HG02885 (cell line): ENCODE measurements at regions not wholly inside any gene's neighbourhood (a gene's known extent, or its start where the extent isn't known, plus 50 kb on each side); places are given as distances from the start of the nearest gene placed in this dataset.
A peak's percentile ranks its signal among the peaks of the same experiment; 100 is the strongest.
"Not testable (repeated sequence)": the region's sequence is repeated elsewhere in the genome, so short reads cannot be mapped to it uniquely, and the experiment has no call there.

Experiments
- ATAC-seq: cut with Tn5 transposase; IDR thresholded peaks from one replicate; pipeline ENCODE4 v1.9.1; 2021; ENCODE audit warnings: mild to moderate bottlenecking; ENCODE audit not compliant: unreplicated experiment, poor library complexity

GRCh38 chr10:63077800-63078199 is 55.3 kb upstream of the NRBF2 start:
- ATAC-seq = no peak

GRCh38 chr10:63072951-63073350 is 60.2 kb upstream of the NRBF2 start:
- no peak for ATAC-seq

GRCh38 chr10:63071145-63071544 is 62.0 kb upstream of the NRBF2 start:
- ATAC-seq = no peak

GRCh38 chr10:63069318-63069717 is 63.8 kb upstream of the NRBF2 start:
- no peak for ATAC-seq

GRCh38 chr10:63068246-63068645 is 64.9 kb upstream of the NRBF2 start:
- peak; percentile 88 for ATAC-seq

- ATAC-seq = no peak
Observed at GRCh38 chr10:63066606-63067005, 66.5 kb upstream of the NRBF2 start.

GRCh38 chr10:63064706-63065105 is 68.4 kb upstream of the NRBF2 start:
- ATAC-seq = no peak

- ATAC-seq = no peak
Observed at GRCh38 chr10:63058236-63058635, 74.9 kb upstream of the NRBF2 start.

GRCh38 chr10:63057509-63057908 is 75.6 kb upstream of the NRBF2 start:
- no peak for ATAC-seq

GRCh38 chr10:63055705-63056104 is 77.4 kb upstream of the NRBF2 start:
- no peak for ATAC-seq

- no peak for ATAC-seq
Observed at GRCh38 chr10:63054889-63055611, 78.1 kb upstream of the NRBF2 start.

GRCh38 chr10:63052083-63052482 is 81.0 kb upstream of the NRBF2 start:
- no peak for ATAC-seq

- no peak for ATAC-seq
Observed at GRCh38 chr10:63042256-63042655, 90.9 kb upstream of the NRBF2 start.

- not testable (repeated sequence) for ATAC-seq
Observed at GRCh38 chr10:63033616-63034185, 99.4 kb upstream of the NRBF2 start.

- ATAC-seq = no peak
Observed at GRCh38 chr10:63030536-63030935, 102.6 kb upstream of the NRBF2 start.

GRCh38 chr10:63027531-63027930 is 105.6 kb upstream of the NRBF2 start:
- no peak for ATAC-seq

- no peak for ATAC-seq
Observed at GRCh38 chr10:63021225-63021624, 111.9 kb upstream of the NRBF2 start.

GRCh38 chr10:63013755-63014154 is 119.4 kb upstream of the NRBF2 start:
- no peak for ATAC-seq

- no peak for ATAC-seq
Observed at GRCh38 chr10:63012623-63013022, 120.5 kb upstream of the NRBF2 start.

- no peak for ATAC-seq
Observed at GRCh38 chr10:63010203-63010602, 122.9 kb upstream of the NRBF2 start.

- ATAC-seq = no peak
Observed at GRCh38 chr10:63008491-63008890, 124.6 kb upstream of the NRBF2 start.

- no peak for ATAC-seq
Observed at GRCh38 chr10:63007112-63007511, 126.0 kb upstream of the NRBF2 start.
